IPS-15b (cell line): ENCODE measurements at regions not wholly inside any gene's neighbourhood (a gene's known extent, or its start where the extent isn't known, plus 50 kb on each side); places are given as distances from the start of the nearest gene placed in this dataset.
"Not testable (repeated sequence)": the region's sequence is repeated elsewhere in the genome, so short reads cannot be mapped to it uniquely, and the experiment has no call there.

Source experiments
- H3K27me3 ChIP-seq: one replicate; pipeline ENCODE4 v1.6.1; 2013; ENCODE audit warnings: low read length; ENCODE audit not compliant: control insufficient read depth, insufficient read depth
- H3K36me3 ChIP-seq: one replicate; pipeline ENCODE4 v1.6.1; 2013; ENCODE audit warnings: low read length; ENCODE audit not compliant: control insufficient read depth, insufficient read depth
- H3K4me1 ChIP-seq: one replicate; pipeline ENCODE4 v1.6.1; 2013; ENCODE audit warnings: mild to moderate bottlenecking, low read length; ENCODE audit not compliant: control insufficient read depth, insufficient read depth
- H3K4me3 ChIP-seq: one replicate; pipeline ENCODE4 v1.5.1; 2013; ENCODE audit warnings: low read depth, low read length
- H3K9ac ChIP-seq: one replicate; pipeline ENCODE4 v1.6.1; 2013; ENCODE audit warnings: low read depth, mild to moderate bottlenecking, low read length
- H3K9me3 ChIP-seq: one replicate; pipeline ENCODE4 v1.6.1; 2013; ENCODE audit warnings: mild to moderate bottlenecking, low read length; ENCODE audit not compliant: control insufficient read depth, insufficient read depth

DNA sequence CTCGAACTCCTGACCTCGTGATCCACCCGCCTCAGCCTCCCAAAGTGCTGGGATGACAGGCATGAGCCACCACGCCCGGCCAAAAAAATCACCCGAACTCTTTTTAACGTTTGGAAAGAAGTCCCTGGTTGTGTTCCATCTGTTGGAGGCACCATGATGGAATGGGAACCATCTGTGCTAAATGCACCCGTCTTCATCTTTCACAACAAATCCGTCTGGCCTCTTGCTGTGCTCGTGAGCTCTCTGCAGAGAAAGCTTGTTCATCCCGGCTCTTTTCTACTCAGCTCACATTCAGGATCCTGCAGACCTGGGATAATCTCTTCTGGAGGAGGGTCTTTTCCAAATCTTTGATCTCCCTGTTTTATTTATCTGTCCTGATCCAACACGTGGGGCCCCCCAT, 188.8 kb downstream of the CRLF2 start:
- Histone ChIP-seq H3K9ac (no peak overlapping the region), H3K9me3 (peaks cover 3% of the 10 kb centered on the region), H3K36me3 (no peaks in the 10 kb centered on the region), H3K4me3 (no peak overlapping the region), H3K27me3 (no peaks in the 10 kb centered on the region), H3K4me1 (no peaks in the 10 kb centered on the region)

DNA sequence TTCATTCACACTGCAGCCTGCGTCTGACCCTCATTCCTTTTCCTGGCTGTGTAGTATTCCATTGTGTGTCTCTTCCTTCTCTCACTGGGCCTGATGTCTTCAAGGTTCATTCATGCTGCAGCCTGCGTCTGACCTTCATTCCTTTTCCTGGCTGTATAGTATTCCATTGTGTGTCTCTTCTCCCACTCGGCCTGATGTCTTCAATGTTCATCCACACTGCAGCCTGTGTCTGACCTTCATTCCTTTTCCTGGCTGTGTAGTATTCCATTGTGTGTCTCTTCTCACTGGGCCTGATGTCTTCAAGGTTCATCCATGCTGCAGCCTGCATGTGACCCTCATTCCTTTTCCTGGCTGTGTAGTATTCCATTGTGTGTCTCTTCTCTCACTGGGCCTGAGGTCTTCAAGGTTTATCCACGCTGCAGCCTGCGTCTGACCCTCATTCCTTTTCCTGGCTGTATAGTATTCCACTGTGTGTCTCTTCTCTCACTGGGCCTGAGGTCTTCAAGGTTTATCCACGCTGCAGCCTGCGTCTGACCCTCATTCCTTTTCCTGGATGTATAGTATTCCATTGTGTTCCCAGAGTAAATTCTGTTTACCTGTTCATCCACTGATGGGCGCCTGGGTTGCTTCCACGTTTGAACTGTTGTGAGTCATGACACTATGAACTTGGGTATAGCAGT, 191.0 kb downstream of the CRLF2 start:
- H3K4me1 ChIP-seq, H3K4me3 ChIP-seq, H3K36me3 ChIP-seq, H3K27me3 ChIP-seq, H3K9me3 ChIP-seq, H3K9ac ChIP-seq: not testable (repeated sequence)

DNA sequence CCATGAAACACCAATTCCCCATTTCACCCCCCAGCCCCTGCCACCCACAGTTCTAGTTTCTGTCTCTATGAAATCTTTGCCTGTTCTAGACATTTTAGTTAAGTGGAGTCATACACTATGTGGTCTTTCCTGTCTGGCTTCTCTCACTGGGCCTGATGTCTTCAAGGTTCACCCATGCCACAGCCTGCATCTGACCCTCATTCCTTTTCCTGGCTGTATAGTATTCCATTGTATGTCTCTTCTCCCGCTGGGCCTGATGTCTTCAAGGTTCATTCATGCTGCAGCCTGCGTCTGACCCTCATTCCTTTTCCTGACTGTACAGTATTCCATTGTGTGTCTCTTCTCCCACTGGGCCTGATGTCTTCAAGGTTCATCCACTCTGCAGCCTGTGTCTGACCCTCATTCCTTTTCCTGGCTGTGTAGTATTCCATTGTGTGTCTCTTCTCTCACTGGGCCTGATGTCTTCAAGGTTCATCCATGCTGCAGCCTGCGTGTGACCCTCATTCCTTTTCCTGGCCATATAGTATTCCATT, 191.7 kb downstream of the CRLF2 start:
- H3K4me1 ChIP-seq, result no peaks in the 10 kb centered on the region

DNA sequence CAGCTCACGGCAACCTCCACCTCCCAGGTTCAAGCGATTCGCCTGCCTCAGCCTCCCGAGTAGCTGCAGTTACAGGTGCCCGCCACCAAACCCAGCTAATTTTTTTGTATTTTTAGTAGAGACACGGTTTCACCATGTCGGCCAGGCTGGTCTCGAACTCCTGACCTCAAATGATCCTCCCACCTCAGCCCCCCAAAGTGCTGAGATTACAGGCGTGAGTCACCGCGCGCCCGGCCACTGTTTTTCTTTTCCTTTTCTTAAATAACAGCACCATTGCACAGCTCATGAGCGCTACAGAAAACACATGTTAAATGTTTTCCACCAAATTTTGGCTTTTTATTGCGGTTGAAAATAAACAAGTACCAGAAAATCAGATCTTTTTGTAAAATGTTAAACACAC, 195.5 kb downstream of the CRLF2 start:
- H3K4me3 ChIP-seq, H3K9me3 ChIP-seq, H3K36me3 ChIP-seq, H3K4me1 ChIP-seq, H3K9ac ChIP-seq, H3K27me3 ChIP-seq: not testable (repeated sequence)

More for the DNA sequence above, 191.7 kb downstream of the CRLF2 start:
- Histone ChIP-seq H3K9ac (no peak overlapping the region), H3K36me3 (no peaks in the 10 kb centered on the region), H3K4me3 (no peak overlapping the region), H3K9me3 (peaks cover 3% of the 10 kb centered on the region), H3K27me3 (no peaks in the 10 kb centered on the region)

DNA sequence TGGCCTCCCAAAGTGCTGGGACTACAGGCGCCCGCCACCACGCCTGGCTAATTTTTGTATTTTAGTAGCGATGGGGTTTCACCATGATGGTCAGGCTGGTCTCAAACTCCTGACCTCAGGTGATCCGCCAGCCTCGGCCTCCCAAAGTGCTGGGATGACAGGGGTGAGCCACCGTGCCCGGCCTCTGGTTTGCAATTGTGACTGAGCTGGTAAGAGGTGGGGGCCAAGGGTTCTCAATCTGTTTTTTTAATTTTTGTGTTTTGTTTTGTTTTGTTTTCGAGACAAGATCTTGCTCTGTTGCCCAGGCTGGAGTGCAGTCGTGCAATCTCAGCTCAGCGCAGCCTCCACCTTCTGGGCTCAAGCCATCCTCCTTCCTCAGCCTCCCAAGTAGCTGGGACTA, 196.2 kb downstream of the CRLF2 start:
- H3K27me3 ChIP-seq, H3K9me3 ChIP-seq, H3K36me3 ChIP-seq, H3K4me3 ChIP-seq, H3K4me1 ChIP-seq, H3K9ac ChIP-seq: not testable (repeated sequence)

DNA sequence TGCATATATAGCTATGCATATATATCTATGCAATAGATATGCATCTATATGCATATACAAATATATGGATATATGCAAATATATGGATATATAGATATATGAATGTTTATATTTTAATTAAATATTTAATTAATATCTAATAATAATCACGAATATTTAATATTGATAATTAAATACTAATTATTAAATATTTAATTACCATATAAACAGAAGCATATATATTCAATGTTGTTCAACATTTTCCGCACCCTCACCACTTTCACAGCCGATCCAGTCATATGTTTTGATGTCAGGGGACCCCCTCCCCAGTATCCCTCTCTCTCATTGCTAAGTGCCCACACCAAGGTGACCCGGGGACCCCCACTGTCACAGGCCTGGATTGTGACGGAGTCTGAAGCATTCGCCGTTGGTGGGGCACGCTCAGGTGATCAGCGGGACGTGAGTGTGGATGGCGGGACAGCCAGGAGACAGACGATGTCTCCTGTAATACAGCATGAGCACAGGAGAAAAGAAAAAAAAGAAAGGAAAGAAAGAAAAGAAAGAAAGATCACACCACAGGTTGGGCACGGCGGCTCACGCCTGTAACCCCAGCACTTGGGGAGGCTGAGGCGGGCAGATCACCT, 199.7 kb downstream of the CRLF2 start:
- no peaks in the 10 kb centered on the region for H3K4me1 ChIP-seq
- no peaks in the 10 kb centered on the region for H3K36me3 ChIP-seq
- H3K9ac ChIP-seq, result no peak overlapping the region
- no peaks in the 10 kb centered on the region for H3K9me3 ChIP-seq
- no peaks in the 10 kb centered on the region for H3K27me3 ChIP-seq
- H3K4me3 ChIP-seq, result no peak overlapping the region

DNA sequence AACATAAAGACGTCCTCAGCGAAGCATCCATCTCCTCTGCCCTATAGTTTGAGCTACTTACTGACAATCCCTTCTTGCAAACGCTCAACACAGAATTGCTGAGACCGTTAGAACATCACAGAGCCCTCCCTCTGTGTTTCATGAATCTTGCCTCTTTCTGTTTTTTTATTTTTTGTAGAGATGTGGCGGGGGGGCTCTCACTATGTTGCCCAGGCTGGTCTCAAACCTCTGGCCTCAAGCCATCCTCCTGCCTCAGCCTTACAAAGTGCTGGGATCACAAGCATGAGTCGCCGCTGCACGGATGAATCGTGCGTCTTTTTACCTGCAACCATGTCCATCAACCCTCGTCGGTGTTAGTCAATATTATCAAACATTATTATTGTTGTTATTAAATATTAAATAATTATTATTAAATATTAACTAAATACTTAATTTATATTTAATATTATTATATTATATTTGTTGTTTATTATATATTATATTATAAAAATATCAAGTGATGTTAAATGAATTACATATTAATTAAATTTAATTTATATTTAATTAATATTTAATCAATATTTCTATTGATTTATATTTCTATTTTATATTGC, 200.7 kb downstream of the CRLF2 start:
- no peaks in the 10 kb centered on the region for H3K36me3 ChIP-seq

DNA sequence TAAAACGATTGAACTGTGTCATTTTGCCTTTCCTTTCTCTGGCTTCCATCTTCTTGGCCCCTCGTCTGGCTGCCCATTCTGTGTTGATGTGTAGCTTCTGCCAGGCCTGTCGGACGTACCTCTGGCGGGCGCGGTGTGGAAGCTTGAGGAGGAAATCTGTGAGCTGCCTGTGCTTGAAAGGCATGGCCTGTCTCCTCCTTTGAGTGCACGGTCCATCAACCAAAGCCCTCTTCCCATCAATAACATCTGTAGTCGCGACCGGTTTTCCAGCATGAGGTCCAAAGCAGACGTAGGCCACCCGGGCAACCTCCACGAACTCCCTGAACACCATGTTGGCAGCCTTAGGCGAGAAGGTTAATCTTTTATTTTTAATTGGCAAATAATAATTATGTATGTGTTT, 202.7 kb downstream of the CRLF2 start:
- H3K36me3 ChIP-seq, result no peaks in the 10 kb centered on the region
- H3K9ac ChIP-seq, result no peak overlapping the region

More for the DNA sequence above, 200.7 kb downstream of the CRLF2 start:
- Histone ChIP-seq H3K4me1 (no peaks in the 10 kb centered on the region), H3K27me3 (no peaks in the 10 kb centered on the region), H3K4me3 (no peak overlapping the region), H3K9ac (no peak overlapping the region), H3K9me3 (no peaks in the 10 kb centered on the region)

DNA sequence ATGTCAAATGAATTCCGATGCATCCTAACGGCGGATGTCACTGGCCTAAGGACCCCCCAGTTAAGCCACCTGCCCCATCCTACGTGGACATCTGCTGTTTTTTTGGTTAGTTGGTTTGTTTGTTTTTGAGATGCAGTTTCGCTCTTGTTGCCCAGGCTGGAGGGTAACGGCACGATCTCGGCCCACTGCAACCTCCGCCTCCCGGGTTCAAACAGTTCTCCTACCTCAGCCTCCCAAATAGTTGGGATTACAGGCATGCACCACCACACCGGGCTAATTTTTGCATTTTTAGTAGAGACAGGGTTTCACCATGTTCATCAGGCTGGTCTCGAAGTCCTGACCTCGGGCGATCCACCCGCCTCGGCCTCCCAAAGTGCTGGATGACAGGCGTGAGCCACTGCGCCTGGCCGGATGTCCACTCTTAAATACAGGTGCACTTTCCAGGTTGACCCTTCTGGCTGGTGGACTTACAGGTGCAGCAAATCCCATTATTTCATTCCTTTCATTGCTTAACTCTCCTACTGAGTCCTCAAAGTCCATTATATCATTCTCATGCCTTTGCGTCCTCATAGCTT, 206.2 kb downstream of the CRLF2 start:
- Histone ChIP-seq H3K4me1 (no peaks in the 10 kb centered on the region), H3K9ac (no peak overlapping the region), H3K27me3 (no peaks in the 10 kb centered on the region), H3K9me3 (no peaks in the 10 kb centered on the region), H3K4me3 (no peak overlapping the region), H3K36me3 (no peaks in the 10 kb centered on the region)

More for the DNA sequence above, 202.7 kb downstream of the CRLF2 start:
- Histone ChIP-seq H3K4me3 (no peak overlapping the region), H3K27me3 (no peaks in the 10 kb centered on the region), H3K9me3 (no peaks in the 10 kb centered on the region), H3K4me1 (no peaks in the 10 kb centered on the region)

DNA sequence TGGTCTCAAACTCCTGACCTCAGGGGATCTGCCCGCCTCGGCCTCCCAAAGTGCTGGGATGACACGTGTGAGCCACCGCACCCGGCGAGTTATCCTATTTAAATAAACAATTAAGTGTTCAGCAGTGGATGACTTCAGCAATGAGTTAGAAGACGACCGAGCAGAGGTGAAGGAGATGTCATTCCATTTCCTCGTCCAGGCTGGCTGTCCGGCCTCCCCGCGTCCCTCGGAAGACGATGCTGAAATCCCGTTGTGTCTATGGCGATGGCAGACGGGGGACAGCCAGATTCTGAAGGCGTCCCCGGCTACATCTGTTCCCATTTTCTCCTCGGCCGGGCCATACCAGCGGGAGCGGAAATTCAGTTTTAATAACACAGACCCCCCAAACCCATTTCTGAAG, 209.8 kb downstream of the CRLF2 start:
- no peaks in the 10 kb centered on the region for H3K36me3 ChIP-seq
- no peaks in the 10 kb centered on the region for H3K9me3 ChIP-seq
- H3K4me1 ChIP-seq, result no peaks in the 10 kb centered on the region
- H3K27me3 ChIP-seq, result no peaks in the 10 kb centered on the region
- H3K4me3 ChIP-seq, result no peak overlapping the region
- no peak overlapping the region for H3K9ac ChIP-seq

DNA sequence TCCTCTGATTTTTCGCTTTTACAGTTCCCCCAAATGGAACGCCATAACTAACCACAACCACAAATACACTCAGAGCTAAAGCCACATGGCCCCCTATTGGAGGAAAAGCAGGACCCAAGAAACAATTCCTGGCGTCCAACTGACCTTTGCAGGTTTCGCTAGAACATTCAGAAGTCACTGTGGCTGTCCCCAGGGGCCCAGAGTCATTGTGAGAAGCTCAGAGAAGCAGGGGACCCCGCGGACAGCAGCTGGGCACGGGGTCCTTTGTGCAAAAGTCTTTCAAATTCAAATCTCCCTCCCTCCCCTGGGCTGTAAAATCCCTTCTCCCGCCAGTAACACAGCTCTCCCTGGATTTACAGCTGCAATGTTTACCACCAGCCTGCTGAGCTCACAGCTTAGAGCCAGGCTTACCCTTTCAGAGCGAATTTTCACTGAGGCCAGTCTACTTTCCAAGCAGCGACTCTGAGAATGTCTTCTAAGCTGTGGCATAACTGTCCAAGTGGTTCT, 214.8 kb downstream of the CRLF2 start:
- Histone ChIP-seq H3K36me3 (no peaks in the 10 kb centered on the region), H3K27me3 (no peaks in the 10 kb centered on the region), H3K4me3 (no peak overlapping the region), H3K4me1 (no peaks in the 10 kb centered on the region), H3K9ac (no peak overlapping the region), H3K9me3 (no peaks in the 10 kb centered on the region)
